Neural crest cell (in vitro differentiated cells): ENCODE measurements at regions not wholly inside any gene's neighbourhood (a gene's known extent, or its start where the extent isn't known, plus 50 kb on each side); places are given as distances from the start of the nearest gene placed in this dataset.

Experiments used
- DNase-seq: peaks from one replicate; pipeline ENCODE4 v3.0.0; 2021; ENCODE audit warnings: low read depth, mixed read lengths, low spot score
- H3K27ac Mint-ChIP-seq: one replicate; pipeline ENCODE4 v1.8.0; 2021; ENCODE audit warnings: mild to moderate bottlenecking, mixed read lengths; ENCODE audit not compliant: unreplicated experiment
- H3K27me3 Mint-ChIP-seq: 2 replicates; pipeline ENCODE4 v1.8.0; 2021; ENCODE audit warnings: low read depth, mild to moderate bottlenecking, mixed read lengths
- H3K36me3 Mint-ChIP-seq: 2 replicates; pipeline ENCODE4 v1.8.0; 2021; ENCODE audit warnings: low read depth, mild to moderate bottlenecking, mixed read lengths
- H3K4me1 Mint-ChIP-seq: 2 replicates; pipeline ENCODE4 v1.8.0; 2021; ENCODE audit warnings: mixed read lengths
- H3K4me3 Mint-ChIP-seq: one replicate; pipeline ENCODE4 v1.8.0; 2021; ENCODE audit warnings: mild to moderate bottlenecking, mixed read lengths
- H3K9me3 Mint-ChIP-seq: 2 replicates; pipeline ENCODE4 v1.8.0; 2021; ENCODE audit warnings: mixed read lengths
- TF ChIP-seq, protein P1 (sequence below): fragments of 200-600 bp; sonication (generic); conservative IDR thresholded peaks from 2 replicates; pipeline ENCODE4 v1.5.0; 2021; ENCODE audit warnings: antibody characterized with exemption, mild to moderate bottlenecking

DNA sequence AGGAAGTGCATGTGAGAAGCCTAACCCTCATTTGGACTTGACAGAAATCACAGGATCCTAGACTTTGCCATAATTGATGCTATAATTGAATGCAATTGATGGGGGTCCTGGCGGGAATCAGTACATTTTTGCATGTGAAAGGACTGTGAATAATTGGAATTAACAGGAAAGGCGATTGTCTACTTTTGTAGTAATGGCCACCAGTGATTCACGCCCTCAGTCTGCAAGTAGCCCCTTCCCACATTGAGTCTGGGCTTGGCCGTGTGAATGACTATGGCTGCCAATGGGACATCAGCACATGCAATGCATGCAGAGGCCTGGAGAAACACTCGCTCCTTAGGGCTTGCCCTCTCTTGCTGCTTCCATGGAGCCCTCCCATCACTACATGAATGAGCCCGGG, 107.8 kb upstream of the OSMR start:
- Mint-ChIP-seq H3K27ac (no peak overlapping the region), H3K36me3 (peaks cover 9% of the 10 kb centered on the region), H3K4me3 (no peak overlapping the region), H3K9me3 (peaks cover 10% of the 10 kb centered on the region), H3K4me1 (no peaks in the 10 kb centered on the region), H3K27me3 (no peaks in the 10 kb centered on the region)
- TF ChIP-seq, protein P1, sequence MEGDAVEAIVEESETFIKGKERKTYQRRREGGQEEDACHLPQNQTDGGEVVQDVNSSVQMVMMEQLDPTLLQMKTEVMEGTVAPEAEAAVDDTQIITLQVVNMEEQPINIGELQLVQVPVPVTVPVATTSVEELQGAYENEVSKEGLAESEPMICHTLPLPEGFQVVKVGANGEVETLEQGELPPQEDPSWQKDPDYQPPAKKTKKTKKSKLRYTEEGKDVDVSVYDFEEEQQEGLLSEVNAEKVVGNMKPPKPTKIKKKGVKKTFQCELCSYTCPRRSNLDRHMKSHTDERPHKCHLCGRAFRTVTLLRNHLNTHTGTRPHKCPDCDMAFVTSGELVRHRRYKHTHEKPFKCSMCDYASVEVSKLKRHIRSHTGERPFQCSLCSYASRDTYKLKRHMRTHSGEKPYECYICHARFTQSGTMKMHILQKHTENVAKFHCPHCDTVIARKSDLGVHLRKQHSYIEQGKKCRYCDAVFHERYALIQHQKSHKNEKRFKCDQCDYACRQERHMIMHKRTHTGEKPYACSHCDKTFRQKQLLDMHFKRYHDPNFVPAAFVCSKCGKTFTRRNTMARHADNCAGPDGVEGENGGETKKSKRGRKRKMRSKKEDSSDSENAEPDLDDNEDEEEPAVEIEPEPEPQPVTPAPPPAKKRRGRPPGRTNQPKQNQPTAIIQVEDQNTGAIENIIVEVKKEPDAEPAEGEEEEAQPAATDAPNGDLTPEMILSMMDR, result no peak
- DNase-seq, result no peak

DNA sequence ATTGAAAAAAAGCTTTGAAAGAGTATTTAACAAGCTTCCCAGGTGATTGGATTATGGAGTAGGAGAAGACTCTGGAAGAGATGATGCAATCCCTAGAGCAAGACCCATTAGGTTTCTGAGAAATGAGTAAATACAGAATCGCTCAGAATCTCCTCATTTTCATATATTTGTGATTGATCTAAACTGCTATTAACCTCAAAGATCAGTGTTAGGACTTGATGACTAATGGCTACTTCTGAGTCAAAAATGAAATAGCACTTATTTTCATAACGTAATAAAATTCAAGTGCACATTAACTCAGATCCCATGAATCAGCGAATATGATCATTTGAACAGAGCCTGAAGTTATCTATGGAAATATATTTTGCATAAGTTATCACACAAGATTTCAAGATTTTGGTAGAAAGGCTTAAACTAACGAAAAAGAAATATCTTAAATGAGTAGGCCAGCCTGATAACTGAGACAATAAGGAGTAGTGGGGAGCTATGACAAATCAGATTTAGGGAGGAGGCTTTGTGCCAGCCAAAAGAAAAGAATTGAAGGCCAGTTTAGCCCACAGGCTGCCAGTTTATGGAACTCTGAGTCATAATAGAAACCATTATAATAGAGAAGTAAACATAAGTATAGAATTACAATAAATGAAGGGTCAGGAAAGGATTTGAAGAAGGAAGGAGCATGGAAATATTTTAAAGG, 106.7 kb upstream of the OSMR start:
- H3K4me1 Mint-ChIP-seq, result no peaks in the 10 kb centered on the region
- no peak overlapping the region for H3K4me3 Mint-ChIP-seq
- peaks cover 15% of the 10 kb centered on the region for H3K9me3 Mint-ChIP-seq
- TF ChIP-seq, protein P1, result no peak
- H3K27ac Mint-ChIP-seq, result no peak overlapping the region
- H3K36me3 Mint-ChIP-seq, result peaks cover 11% of the 10 kb centered on the region
- DNase-seq, result no peak
- no peaks in the 10 kb centered on the region for H3K27me3 Mint-ChIP-seq

DNA sequence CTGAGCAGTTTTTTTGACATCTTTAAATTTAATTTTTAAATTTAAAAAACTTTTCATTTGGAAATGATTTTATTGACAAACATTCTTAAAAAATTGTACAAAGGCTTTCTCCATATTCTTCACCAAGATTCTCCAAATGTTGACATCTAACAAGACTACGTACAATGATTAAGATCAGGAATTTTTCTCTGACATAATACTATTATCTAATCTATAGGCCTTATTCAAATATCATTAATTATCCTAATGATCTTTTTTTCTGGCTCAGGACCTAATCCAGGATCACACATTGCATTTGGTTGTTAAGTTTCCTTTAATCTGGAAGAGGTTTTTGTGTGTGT, 106.1 kb upstream of the OSMR start:
- Mint-ChIP-seq H3K27me3 (no peaks in the 10 kb centered on the region), H3K27ac (no peak overlapping the region), H3K36me3 (peaks cover 11% of the 10 kb centered on the region), H3K4me1 (no peaks in the 10 kb centered on the region), H3K4me3 (no peak overlapping the region), H3K9me3 (peaks cover 15% of the 10 kb centered on the region)
- TF ChIP-seq, protein P1, result no peak
- no peak for DNase-seq

DNA sequence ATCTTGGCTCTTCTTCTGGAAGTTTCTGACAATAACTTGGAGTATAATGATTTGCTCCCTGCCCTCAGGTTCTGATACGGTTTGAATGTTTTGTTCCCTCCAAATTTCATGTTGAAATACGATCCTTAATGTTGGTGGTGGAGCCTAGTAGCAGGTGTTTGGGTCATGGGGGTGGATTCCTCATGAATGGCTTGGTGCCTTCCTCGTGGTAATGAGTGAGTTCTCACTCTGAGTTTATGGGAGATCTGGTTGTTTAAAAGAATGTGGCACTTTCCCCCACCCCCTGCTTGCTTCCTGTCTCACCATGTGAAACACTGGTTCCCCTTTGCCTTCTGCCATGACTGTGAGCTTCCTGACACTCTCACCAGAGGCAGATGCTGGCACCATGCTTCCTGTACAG, 103.0 kb upstream of the OSMR start:
- H3K36me3 Mint-ChIP-seq, result peaks cover 11% of the 10 kb centered on the region
- no peak overlapping the region for H3K4me3 Mint-ChIP-seq
- peaks cover 15% of the 10 kb centered on the region for H3K9me3 Mint-ChIP-seq
- H3K27me3 Mint-ChIP-seq, result no peaks in the 10 kb centered on the region
- DNase-seq, result no peak
- H3K27ac Mint-ChIP-seq, result peak overlapping the region; percentile 35
- H3K4me1 Mint-ChIP-seq, result no peaks in the 10 kb centered on the region
- TF ChIP-seq, protein P1, result no peak

DNA sequence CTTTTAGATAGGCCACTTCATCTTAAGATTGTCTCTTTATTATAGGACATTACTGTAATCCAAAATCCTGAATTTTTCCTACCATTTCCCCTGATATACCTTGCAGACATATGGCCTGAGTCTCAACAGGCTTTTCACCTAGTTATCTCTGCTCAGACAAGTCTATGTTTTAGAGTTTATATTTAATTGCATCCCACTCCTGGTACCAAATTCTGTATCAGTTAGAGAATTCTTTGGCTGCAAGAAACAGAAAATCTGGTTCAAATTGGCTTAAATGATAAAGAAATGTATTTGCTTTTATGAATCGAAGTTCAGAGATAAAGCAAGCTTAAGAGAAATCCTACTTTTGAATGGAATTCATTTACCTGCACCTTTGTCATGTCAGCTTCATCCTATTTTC, 102.2 kb upstream of the OSMR start:
- Mint-ChIP-seq H3K27ac (no peak overlapping the region), H3K36me3 (peaks cover 7% of the 10 kb centered on the region), H3K9me3 (peaks cover 14% of the 10 kb centered on the region), H3K27me3 (no peaks in the 10 kb centered on the region), H3K4me1 (no peaks in the 10 kb centered on the region), H3K4me3 (no peak overlapping the region)
- DNase-seq, result no peak
- TF ChIP-seq, protein P1, result no peak
